ENCODE measurements at regions not wholly inside any gene's neighbourhood (a gene's known extent, or its start where the extent isn't known, plus 50 kb on each side); places are given as distances from the start of the nearest gene placed in this dataset.

DNA sequence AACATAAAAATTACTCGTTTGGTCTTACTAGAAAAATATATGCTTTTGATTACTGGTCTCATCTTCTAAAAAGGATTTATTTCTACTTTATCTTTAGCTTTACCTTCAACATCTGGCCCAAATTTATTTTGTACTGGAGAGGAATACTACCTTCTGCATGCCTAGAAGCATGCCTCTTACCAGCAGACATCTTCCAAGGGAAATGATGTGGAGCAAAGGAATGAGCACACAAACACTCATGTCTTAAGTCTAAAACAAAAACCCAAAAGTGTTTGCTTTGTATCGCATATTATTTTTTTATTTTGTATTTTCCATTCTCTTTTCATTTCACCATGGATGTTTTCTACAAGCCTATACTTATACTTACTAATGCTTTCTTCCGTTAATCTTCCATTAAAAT, 304.6 kb upstream of the KCNMB2 start:
- TF ChIP-seq, protein P1, sequence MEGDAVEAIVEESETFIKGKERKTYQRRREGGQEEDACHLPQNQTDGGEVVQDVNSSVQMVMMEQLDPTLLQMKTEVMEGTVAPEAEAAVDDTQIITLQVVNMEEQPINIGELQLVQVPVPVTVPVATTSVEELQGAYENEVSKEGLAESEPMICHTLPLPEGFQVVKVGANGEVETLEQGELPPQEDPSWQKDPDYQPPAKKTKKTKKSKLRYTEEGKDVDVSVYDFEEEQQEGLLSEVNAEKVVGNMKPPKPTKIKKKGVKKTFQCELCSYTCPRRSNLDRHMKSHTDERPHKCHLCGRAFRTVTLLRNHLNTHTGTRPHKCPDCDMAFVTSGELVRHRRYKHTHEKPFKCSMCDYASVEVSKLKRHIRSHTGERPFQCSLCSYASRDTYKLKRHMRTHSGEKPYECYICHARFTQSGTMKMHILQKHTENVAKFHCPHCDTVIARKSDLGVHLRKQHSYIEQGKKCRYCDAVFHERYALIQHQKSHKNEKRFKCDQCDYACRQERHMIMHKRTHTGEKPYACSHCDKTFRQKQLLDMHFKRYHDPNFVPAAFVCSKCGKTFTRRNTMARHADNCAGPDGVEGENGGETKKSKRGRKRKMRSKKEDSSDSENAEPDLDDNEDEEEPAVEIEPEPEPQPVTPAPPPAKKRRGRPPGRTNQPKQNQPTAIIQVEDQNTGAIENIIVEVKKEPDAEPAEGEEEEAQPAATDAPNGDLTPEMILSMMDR (IDR thresholded peaks at IDR 0.05; ENCODE audit: low read length): no peak
- no peak for TF ChIP-seq EZH2phosphoT487 (IDR thresholded peaks at IDR 0.05; ENCODE audit: low read length)

Data from MM.1S (cell line).